GM23248 (cell line): ENCODE measurements at regions not wholly inside any gene's neighbourhood (a gene's known extent, or its start where the extent isn't known, plus 50 kb on each side); places are given as distances from the start of the nearest gene placed in this dataset.

Experiments
- EZH2 ChIP-seq: fragments of 200-600 bp; sonication (generic); IDR thresholded peaks from 2 replicates; pipeline ENCODE4 v1.6.1; 2018; ENCODE audit warnings: antibody characterized with exemption, mild to moderate bottlenecking; ENCODE audit not compliant: insufficient read depth, poor library complexity, severe bottlenecking
- EZH2phosphoT487 ChIP-seq: fragments of 200-600 bp; sonication (generic); IDR thresholded peaks from 2 replicates; pipeline ENCODE4 v1.6.1; 2018; ENCODE audit warnings: antibody characterized with exemption, moderate library complexity, mild to moderate bottlenecking, low read depth; ENCODE audit not compliant: insufficient read depth

DNA sequence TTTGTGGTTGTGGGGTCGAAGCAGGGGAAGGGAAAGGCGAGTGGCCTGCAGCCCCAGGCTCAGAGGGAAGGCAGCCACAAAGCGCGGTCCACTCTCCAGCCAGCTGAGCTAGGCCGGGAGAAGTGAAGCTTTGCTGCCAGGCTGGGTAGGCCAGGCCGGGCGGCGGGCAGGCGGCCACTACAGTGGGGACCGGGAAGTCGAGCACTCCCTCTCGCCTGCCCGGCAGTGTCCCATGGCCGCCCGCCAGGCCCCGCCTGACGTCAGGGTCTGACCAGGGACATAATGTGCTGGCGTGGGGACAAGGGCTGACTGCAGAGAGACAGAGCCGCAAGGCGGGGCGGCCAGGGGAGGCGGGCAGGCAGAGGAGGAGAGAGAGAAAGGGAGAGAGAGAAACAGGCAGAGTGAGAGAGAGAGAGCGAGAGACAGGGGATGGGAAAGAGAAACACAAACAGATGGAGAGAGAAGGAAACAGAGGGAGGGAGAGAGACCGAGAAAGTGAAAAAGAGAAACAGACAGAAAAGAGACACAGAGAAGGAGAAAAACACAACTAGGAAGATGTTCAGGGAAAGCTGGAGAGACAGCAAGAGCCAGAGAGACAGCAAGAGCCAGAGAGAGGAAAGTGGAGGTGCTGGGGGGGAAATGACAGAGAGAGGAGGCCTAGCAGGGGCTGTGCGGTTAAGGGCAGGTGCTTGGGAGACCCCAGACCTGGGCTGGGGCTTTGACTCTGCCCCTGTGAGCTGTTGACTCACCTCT, 94.5 kb upstream of the PTPN1 start:
- TF ChIP-seq EZH2 (no peak), EZH2phosphoT487 (no peak)
